HG02943 (cell line): ENCODE measurements at regions not wholly inside any gene's neighbourhood (a gene's known extent, or its start where the extent isn't known, plus 50 kb on each side); places are given as distances from the start of the nearest gene placed in this dataset.
A peak's percentile ranks its signal among the peaks of the same experiment; 100 is the strongest.

Experiments
- ATAC-seq: cut with Tn5 transposase; IDR thresholded peaks from one replicate; pipeline ENCODE4 v1.9.1; 2021; ENCODE audit warnings: mild to moderate bottlenecking, low read depth, moderate library complexity; ENCODE audit not compliant: unreplicated experiment

GRCh38 chr9:1460143-1460769 is 410.1 kb downstream of the DMRT2 start:
- ATAC-seq: no peak

GRCh38 chr9:1461812-1462211 is 411.7 kb downstream of the DMRT2 start:
- no peak for ATAC-seq

GRCh38 chr9:1462626-1463308 is 412.6 kb downstream of the DMRT2 start:
- ATAC-seq: no peak

- peak; percentile 67 for ATAC-seq
Observed at GRCh38 chr9:1469996-1470395, 419.8 kb downstream of the DMRT2 start.

- ATAC-seq: no peak
Observed at GRCh38 chr9:1473956-1474634, 423.9 kb downstream of the DMRT2 start.

GRCh38 chr9:1474671-1475070 is 424.5 kb downstream of the DMRT2 start:
- ATAC-seq: no peak

- no peak for ATAC-seq
Observed at GRCh38 chr9:1490341-1491232, 440.4 kb downstream of the DMRT2 start.

GRCh38 chr9:1492156-1492555 is 442.0 kb downstream of the DMRT2 start:
- ATAC-seq: no peak

GRCh38 chr9:1495282-1496030 is 445.3 kb downstream of the DMRT2 start:
- ATAC-seq: no peak

- no peak for ATAC-seq
Observed at GRCh38 chr9:1505489-1505888, 455.3 kb downstream of the DMRT2 start.

GRCh38 chr9:1510712-1511111 is 460.6 kb downstream of the DMRT2 start:
- ATAC-seq: no peak

GRCh38 chr9:1513105-1513504 is 462.9 kb downstream of the DMRT2 start:
- ATAC-seq: no peak

GRCh38 chr9:1514250-1514649 is 464.1 kb downstream of the DMRT2 start:
- ATAC-seq: no peak

GRCh38 chr9:1514776-1515363 is 464.7 kb downstream of the DMRT2 start:
- no peak for ATAC-seq

- no peak for ATAC-seq
Observed at GRCh38 chr9:1515557-1515956, 465.4 kb downstream of the DMRT2 start.

GRCh38 chr9:1521547-1521946 is 471.4 kb downstream of the DMRT2 start:
- no peak for ATAC-seq

GRCh38 chr9:1522219-1522767 is 472.1 kb downstream of the DMRT2 start:
- ATAC-seq: peak; percentile 67

- no peak for ATAC-seq
Observed at GRCh38 chr9:1528456-1528855, 478.3 kb downstream of the DMRT2 start.

- ATAC-seq: no peak
Observed at GRCh38 chr9:1530696-1531095, 480.5 kb downstream of the DMRT2 start.
